K562 (cell line): ENCODE measurements at regions not wholly inside any gene's neighbourhood (a gene's known extent, or its start where the extent isn't known, plus 50 kb on each side); places are given as distances from the start of the nearest gene placed in this dataset.

ENCODE experiments used
- ATAC-seq: fragments of 200-7000 bp; cut with Tn5 transposase; 3 replicates; pipeline ENCODE4 v1.9.1; 2020; ENCODE audit warnings: moderate library complexity
- BruUV-seq: library from RNA; stranded (reverse); fragments of 400-500 nt; replicated peaks from 2 replicates; lab custom pipeline; 2021; lab: Mats Ljungman, UMichigan
- CTCF ChIA-PET: fragments of 300-600 bp; formaldehyde crosslinking; extraction: SDS; loops from one replicate; lab custom pipeline; 2021; ENCODE audit warnings: low intra/inter-chr PET ratio; lab: Yijun Ruan, JAX
- POLR2A ChIA-PET: fragments of 300-600, 350-650 bp; sonication (Branson Sonifier 250); formaldehyde crosslinking; extraction: SDS; loops from one replicate; lab custom pipeline; 2021; ENCODE audit warnings: antibody characterized with exemption, inconsistent platforms; lab: Yijun Ruan, JAX
- DNase-seq, 4 experiments: peaks; one replicate each; pipeline versions ENCODE4 v3.0.0 to v3.0.0-alpha.2; 2011 to 2018; ENCODE audit warnings: low spot score in 3 of 4, mixed read lengths in 3 of 4; ENCODE audit errors: extremely low read depth in 1 of 4
- FAIRE-seq: peaks from 2 replicates; lab custom pipeline; 2011; peaks lifted over from hg19 to GRCh38; lab: Jason Lieb, UNC
- H2AFZ ChIP-seq: 2 replicates; pipeline ENCODE4 v1.6.0; 2011; ENCODE audit warnings: low read depth, low read length, control low read depth, inconsistent platforms
- H3K27ac ChIP-seq: fragments of 200-600 bp; 3 replicates; pipeline ENCODE4 v1.8.0; 2011; ENCODE audit warnings: low read depth, mild to moderate bottlenecking, control low read depth, inconsistent platforms, low read length, moderate library complexity, mixed read lengths; ENCODE audit errors: extremely low read depth
- H3K27me3 ChIP-seq, 2 experiments: fragments of 300-600 bp in 1 of 2; 2 replicates in 1 of 2; 3 replicates in 1 of 2; pipeline versions ENCODE4 v1.6.0 to v1.8.0; 2011; ENCODE audit warnings: inconsistent platforms in 2 of 2, low read length in 2 of 2, mild to moderate bottlenecking in 1 of 2, mixed read lengths in 1 of 2, moderate library complexity in 1 of 2; ENCODE audit not compliant: control insufficient read depth in 2 of 2, insufficient read depth in 2 of 2
- H3K36me3 ChIP-seq: fragments of 300-600 bp; 3 replicates; pipeline ENCODE4 v1.8.0; 2011; ENCODE audit warnings: mild to moderate bottlenecking, low read length, inconsistent platforms; ENCODE audit not compliant: control insufficient read depth, insufficient read depth
- H3K4me1 ChIP-seq, 2 experiments: fragments of 200-600 bp in 1 of 2; replicated peaks in 1 of 2; 2 replicates in 1 of 2; 3 replicates in 1 of 2; pipeline versions ENCODE4 v1.5.1 to v1.8.0; 2011; ENCODE audit warnings: inconsistent platforms in 2 of 2, low read length in 2 of 2, mild to moderate bottlenecking in 1 of 2, mixed read lengths in 1 of 2, moderate library complexity in 1 of 2; ENCODE audit not compliant: control insufficient read depth in 2 of 2, insufficient read depth in 2 of 2
- H3K4me2 ChIP-seq: 2 replicates; pipeline ENCODE4 v1.6.1; 2011; ENCODE audit warnings: low read length, control low read depth, inconsistent platforms, mixed read lengths; ENCODE audit not compliant: insufficient read depth
- H3K4me3 ChIP-seq: fragments of 200-600 bp; sonication (generic), shearing (Covaris generic); 2 replicates; pipeline ENCODE4 v1.5.1; 2016; ENCODE audit warnings: control low read depth, inconsistent platforms
- H3K79me2 ChIP-seq: fragments of 200-600 bp; 3 replicates; pipeline ENCODE4 v1.8.0; 2011; ENCODE audit warnings: low read length, inconsistent platforms; ENCODE audit not compliant: control insufficient read depth, insufficient read depth
- H3K9ac ChIP-seq, 2 experiments: 2 replicates each; pipeline versions ENCODE4 v1.6.0 to v1.6.1; 2011; ENCODE audit warnings: low read depth in 2 of 2, low read length in 2 of 2, control low read depth in 1 of 2, inconsistent platforms in 1 of 2, mild to moderate bottlenecking in 1 of 2, mixed read lengths in 1 of 2; ENCODE audit not compliant: insufficient read depth in 1 of 2
- H3K9me1 ChIP-seq: one replicate; pipeline ENCODE4 v1.6.0; 2011; ENCODE audit warnings: inconsistent platforms, mild to moderate bottlenecking, low read length, moderate library complexity; ENCODE audit not compliant: control insufficient read depth, insufficient read depth
- H3K9me3 ChIP-seq: replicated peaks from 2 replicates; pipeline ENCODE4 v1.5.1; 2011; ENCODE audit warnings: low read depth, low read length, inconsistent platforms; ENCODE audit not compliant: control insufficient read depth, insufficient read depth
- H4K20me1 ChIP-seq: replicated peaks from 2 replicates; pipeline ENCODE4 v1.6.1; 2011; ENCODE audit warnings: low read length, inconsistent platforms, mixed read lengths; ENCODE audit not compliant: control insufficient read depth, insufficient read depth
- E2F4 ChIP-seq: sonication (generic); formaldehyde crosslinking; IDR thresholded peaks from 2 replicates; pipeline ENCODE4 v1.8.0; 2022; ENCODE audit warnings: mild to moderate bottlenecking, low read depth, missing genetic modification reagents
- E4F1 ChIP-seq: fragments of 250-450 bp; sonication (Bioruptor Pico); IDR thresholded peaks from 2 replicates; pipeline ENCODE4 v1.5.0; 2021; ENCODE audit warnings: mild to moderate bottlenecking, borderline replicate concordance
- HEY1 ChIP-seq: fragments of 250-450 bp; sonication (Bioruptor Pico); IDR thresholded peaks from 2 replicates; pipeline ENCODE4 v1.5.0; 2020; ENCODE audit warnings: mild to moderate bottlenecking, moderate library complexity, borderline replicate concordance
- MCM3 ChIP-seq: fragments of 450-650 bp; IDR thresholded peaks from 2 replicates; pipeline ENCODE4 v1.6.1; 2016
- SMARCA4 ChIP-seq: fragments of 450-650 bp; IDR thresholded peaks from 2 replicates; pipeline ENCODE4 v1.6.1; 2016
- SPI1 ChIP-seq: IDR thresholded peaks from 2 replicates; pipeline ENCODE4 v1.6.1; 2011; ENCODE audit warnings: low read depth, low read length, control low read depth, borderline replicate concordance
- TAF7 ChIP-seq: fragments of 450-650 bp; IDR thresholded peaks from 2 replicates; pipeline ENCODE4 v1.6.1; 2016; ENCODE audit warnings: missing genetic modification characterization, missing compliant biosample characterization
- UBTF ChIP-seq, 2 experiments: IDR thresholded peaks; 2 replicates each; pipeline ENCODE4 v1.6.1; 2012; ENCODE audit warnings: improper control_type of control experiment in 2 of 2, low read depth in 2 of 2, low read length in 2 of 2, borderline replicate concordance in 1 of 2
- ZNF133 ChIP-seq: fragments of 250-450 bp; sonication (Bioruptor Pico); IDR thresholded peaks from 2 replicates; pipeline ENCODE4 v1.4.0; 2020; ENCODE audit warnings: mild to moderate bottlenecking
- ZNF165 ChIP-seq: fragments of 250-450 bp; sonication (Bioruptor Pico); IDR thresholded peaks from 2 replicates; pipeline ENCODE4 v1.4.0; 2020; ENCODE audit warnings: borderline replicate concordance
- WGBS: fragments of 100-300 bp; shearing (Covaris generic); methylation state at CpG from one replicate; pipeline ENCODE4 v1.1.6; 2016; ENCODE audit warnings: low coverage, mixed read lengths; ENCODE audit not compliant: insufficient coverage; ENCODE audit errors: missing lambda C conversion rate; 5-methylcytosine and 5-hydroxymethylcytosine counted together
- in situ Hi-C: fragments of 300-500 bp; cut with MboI; formaldehyde crosslinking; loops from 4 replicates; pipeline ENCODE4 v1.15.0; 2018; ENCODE audit warnings: inconsistent platforms, mixed read lengths
- intact Hi-C: fragments of 100-400 bp; cut with micrococcal nuclease; formaldehyde crosslinking; loops from 2 replicates; pipeline ENCODE4 v1.14.2; 2022

- DNase-seq (no peak), FAIRE-seq (no peak)
- no peaks in the 10 kb centered on the region for H3K4me1 ChIP-seq
- no peaks in the 10 kb centered on the region for H3K79me2 ChIP-seq
- CTCF ChIA-PET: no interaction called here
- POLR2A ChIA-PET: no interaction called here
- no peak overlapping the region for H3K4me2 ChIP-seq
- H3K4me3 ChIP-seq: no peak overlapping the region
- in situ Hi-C loops: no loop called here
- H3K27me3 ChIP-seq: no peaks in the 10 kb centered on the region
- H2AFZ ChIP-seq: no peak overlapping the region
- H3K27ac ChIP-seq: no peak overlapping the region
- no peaks in the 10 kb centered on the region for H3K9me3 ChIP-seq
- H3K9ac ChIP-seq: no peak overlapping the region
- WGBS: 0% methylated on average over 3 of the region's 3 CpGs
- H3K9me1 ChIP-seq: no peaks in the 10 kb centered on the region
- BruUV-seq: no TSS peak
- TF ChIP-seq SMARCA4 (no peak), HEY1 (CRISPR knock-in tag) (no peak), E4F1 (CRISPR knock-in tag) (no peak), SPI1 (no peak), ZNF165 (CRISPR knock-in tag) (no peak), UBTF (IDR thresholded peaks at IDR 0.05; ENCODE audit: borderline replicate concordance in 1 of 2, low read depth in 2 of 2, low read length in 2 of 2) (no peak), ZNF133 (CRISPR knock-in tag) (no peak), E2F4 (CRISPR knock-in tag) (no peak), TAF7 (tag) (no peak), MCM3 (no peak)
- TF ChIP-seq, all 486 proteins: peak for 0
- no peak for ATAC-seq
- intact Hi-C loops: no loop called here
- no peaks in the 10 kb centered on the region for H4K20me1 ChIP-seq
- H3K36me3 ChIP-seq: no peaks in the 10 kb centered on the region
These were observed 159.6 kb downstream of the ACTL7B start for GRCh38 chr9:108696156-108696555.
